ENCODE measurements at regions not wholly inside any gene's neighbourhood (a gene's known extent, or its start where the extent isn't known, plus 50 kb on each side); places are given as distances from the start of the nearest gene placed in this dataset.

DNA sequence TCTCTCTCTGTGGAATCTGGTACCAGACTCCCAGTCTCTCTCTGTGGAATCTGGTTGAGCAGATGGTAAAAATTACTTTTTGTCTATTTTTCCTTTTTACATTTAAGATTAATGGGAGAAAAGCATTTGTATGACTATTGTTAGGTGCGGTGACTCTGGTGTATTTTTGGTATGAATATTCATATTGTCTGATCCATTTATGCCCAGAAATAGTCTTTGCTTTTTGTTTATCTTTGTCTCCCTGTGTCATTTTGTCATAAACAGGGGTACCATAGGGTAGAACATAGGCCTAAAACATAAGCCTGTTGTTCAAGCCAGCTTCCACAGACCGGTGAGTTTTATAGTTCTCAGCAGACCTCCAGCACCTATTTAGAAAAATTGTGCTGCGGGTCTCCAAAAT lies 78.7 kb downstream of the ETS2 start:
- Histone ChIP-seq H3K4me3 (ENCODE audit: low read length) (no peak overlapping the region), H3K4me1 (ENCODE audit: control insufficient read depth, insufficient read depth, low read length) (no peaks in the 10 kb centered on the region), H3K36me3 (ENCODE audit: control insufficient read depth, insufficient read depth, low read length) (no peaks in the 10 kb centered on the region), H3K9me3 (ENCODE audit: control insufficient read depth, insufficient read depth, low read length) (peaks cover 10% of the 10 kb centered on the region), H3K27ac (ENCODE audit: low read length) (no peak overlapping the region), H3K27me3 (ENCODE audit: control insufficient read depth, insufficient read depth, low read length) (no peaks in the 10 kb centered on the region)
- ATAC-seq, result no peak
- 92% methylated on average over 3 of the region's 3 CpGs for WGBS (ENCODE audit: insufficient coverage)
- H3K4me3 Mint-ChIP-seq, result no peak overlapping the region
- peaks cover 29% of the 10 kb centered on the region for H3K36me3 Mint-ChIP-seq
- H3K9me3 Mint-ChIP-seq, result peaks cover 0 to 6% of the 10 kb centered on the region in 2 donors
- intact Hi-C loops (cut with micrococcal nuclease), result no loop called here
- H3K4me1 Mint-ChIP-seq, result no peaks in the 10 kb centered on the region
- H3K27me3 Mint-ChIP-seq (ENCODE audit: low read depth in 2 of 2), result peaks cover 18 to 56% of the 10 kb centered on the region in 2 donors
- no peak for DNase-seq
- TF ChIP-seq, protein P1, sequence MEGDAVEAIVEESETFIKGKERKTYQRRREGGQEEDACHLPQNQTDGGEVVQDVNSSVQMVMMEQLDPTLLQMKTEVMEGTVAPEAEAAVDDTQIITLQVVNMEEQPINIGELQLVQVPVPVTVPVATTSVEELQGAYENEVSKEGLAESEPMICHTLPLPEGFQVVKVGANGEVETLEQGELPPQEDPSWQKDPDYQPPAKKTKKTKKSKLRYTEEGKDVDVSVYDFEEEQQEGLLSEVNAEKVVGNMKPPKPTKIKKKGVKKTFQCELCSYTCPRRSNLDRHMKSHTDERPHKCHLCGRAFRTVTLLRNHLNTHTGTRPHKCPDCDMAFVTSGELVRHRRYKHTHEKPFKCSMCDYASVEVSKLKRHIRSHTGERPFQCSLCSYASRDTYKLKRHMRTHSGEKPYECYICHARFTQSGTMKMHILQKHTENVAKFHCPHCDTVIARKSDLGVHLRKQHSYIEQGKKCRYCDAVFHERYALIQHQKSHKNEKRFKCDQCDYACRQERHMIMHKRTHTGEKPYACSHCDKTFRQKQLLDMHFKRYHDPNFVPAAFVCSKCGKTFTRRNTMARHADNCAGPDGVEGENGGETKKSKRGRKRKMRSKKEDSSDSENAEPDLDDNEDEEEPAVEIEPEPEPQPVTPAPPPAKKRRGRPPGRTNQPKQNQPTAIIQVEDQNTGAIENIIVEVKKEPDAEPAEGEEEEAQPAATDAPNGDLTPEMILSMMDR (IDR thresholded peaks at IDR 0.05), result no peak
- no peak overlapping the region for H3K27ac Mint-ChIP-seq

DNA sequence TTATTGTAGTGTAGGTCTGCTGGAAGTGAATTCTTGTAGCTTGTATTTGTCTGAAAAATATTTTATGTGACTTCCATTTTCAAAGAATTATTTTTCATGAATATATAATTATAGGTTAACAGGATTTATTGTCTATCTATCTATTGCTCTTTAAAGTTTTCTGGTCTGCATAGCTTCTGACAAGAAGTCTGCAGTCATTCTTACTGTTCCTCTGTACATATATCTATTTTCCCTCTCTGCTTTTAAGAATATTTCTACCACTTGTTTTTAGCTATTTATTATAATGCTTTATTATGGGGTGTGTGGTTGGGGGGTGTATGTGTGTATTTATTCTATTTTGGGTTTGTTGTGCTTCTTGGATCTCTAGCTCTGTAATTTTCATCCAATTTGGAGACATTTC lies 77.4 kb downstream of the ETS2 start:
- intact Hi-C loops (cut with micrococcal nuclease), result no loop called here
- Histone ChIP-seq H3K9me3 (ENCODE audit: control insufficient read depth, insufficient read depth, low read length) (peaks cover 10% of the 10 kb centered on the region), H3K36me3 (ENCODE audit: control insufficient read depth, insufficient read depth, low read length) (no peaks in the 10 kb centered on the region), H3K4me1 (ENCODE audit: control insufficient read depth, insufficient read depth, low read length) (no peaks in the 10 kb centered on the region), H3K27ac (ENCODE audit: low read length) (no peak overlapping the region), H3K27me3 (ENCODE audit: control insufficient read depth, insufficient read depth, low read length) (peaks cover 2% of the 10 kb centered on the region), H3K4me3 (ENCODE audit: low read length) (no peak overlapping the region)
- Mint-ChIP-seq H3K27me3 (ENCODE audit: low read depth in 2 of 2) (peaks cover 18 to 54% of the 10 kb centered on the region in 2 donors), H3K27ac (no peak overlapping the region), H3K4me3 (no peak overlapping the region), H3K36me3 (peaks cover 29% of the 10 kb centered on the region), H3K4me1 (no peaks in the 10 kb centered on the region), H3K9me3 (peaks cover 0 to 6% of the 10 kb centered on the region in 2 donors)
- DNase-seq (no peak), ATAC-seq (no peak)
- TF ChIP-seq, protein P1 (IDR thresholded peaks at IDR 0.05), result no peak

DNA sequence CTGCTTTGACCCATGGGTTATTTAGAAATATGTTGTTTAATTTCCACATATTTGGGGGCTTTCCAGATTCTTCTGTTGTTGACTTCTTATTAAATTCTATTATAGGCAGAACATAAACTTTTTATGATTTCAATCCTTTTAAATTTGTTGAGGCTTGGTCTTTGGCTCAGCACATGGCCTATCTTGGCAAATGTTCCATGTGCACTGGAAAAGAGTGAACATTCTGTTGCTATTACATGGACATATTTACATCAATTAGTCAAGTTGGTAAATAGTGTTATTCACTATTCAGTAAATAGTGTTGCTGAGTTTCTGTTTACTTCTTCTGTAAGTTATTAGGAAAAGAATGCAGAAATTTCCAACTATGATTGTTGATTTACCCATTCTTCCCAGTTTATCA lies 75.4 kb downstream of the ETS2 start:
- Histone ChIP-seq H3K27ac (ENCODE audit: low read length) (no peak overlapping the region), H3K4me1 (ENCODE audit: control insufficient read depth, insufficient read depth, low read length) (no peaks in the 10 kb centered on the region), H3K4me3 (ENCODE audit: low read length) (no peak overlapping the region), H3K27me3 (ENCODE audit: control insufficient read depth, insufficient read depth, low read length) (peaks cover 2% of the 10 kb centered on the region), H3K9me3 (ENCODE audit: control insufficient read depth, insufficient read depth, low read length) (no peaks in the 10 kb centered on the region), H3K36me3 (ENCODE audit: control insufficient read depth, insufficient read depth, low read length) (no peaks in the 10 kb centered on the region)
- H3K4me1 Mint-ChIP-seq, result no peaks in the 10 kb centered on the region
- intact Hi-C loops (cut with micrococcal nuclease), result no loop called here
- H3K27me3 Mint-ChIP-seq (ENCODE audit: low read depth in 2 of 2), result peaks cover 16 to 40% of the 10 kb centered on the region in 2 donors
- no peak for ATAC-seq
- H3K4me3 Mint-ChIP-seq, result no peak overlapping the region
- peaks cover 19% of the 10 kb centered on the region for H3K36me3 Mint-ChIP-seq
- TF ChIP-seq, protein P1 (IDR thresholded peaks at IDR 0.05), result no peak
- DNase-seq, result no peak
- H3K27ac Mint-ChIP-seq, result no peak overlapping the region
- no peaks in the 10 kb centered on the region for H3K9me3 Mint-ChIP-seq

DNA sequence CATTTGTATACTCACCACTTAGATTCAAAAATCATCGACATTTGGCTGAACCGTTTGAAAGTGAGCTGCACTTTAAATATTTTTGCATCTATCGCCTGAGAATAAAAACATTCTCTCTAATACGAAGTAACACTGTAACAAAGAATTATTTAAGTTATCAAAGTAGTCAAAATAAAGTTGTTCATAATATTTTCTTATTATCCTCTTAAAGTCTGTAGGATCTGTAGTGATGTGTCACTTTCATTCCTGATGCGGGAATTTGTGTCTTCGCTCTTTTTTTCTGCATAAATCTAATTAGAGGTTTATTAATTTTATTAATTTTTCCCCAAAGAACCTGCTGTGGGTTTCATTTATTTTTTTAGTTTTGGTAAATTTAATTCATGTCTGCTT lies 74.8 kb downstream of the ETS2 start:
- no peaks in the 10 kb centered on the region for H3K4me1 ChIP-seq (ENCODE audit: control insufficient read depth, insufficient read depth, low read length)
- TF ChIP-seq, protein P1 (IDR thresholded peaks at IDR 0.05), result no peak
- no peak overlapping the region for H3K4me3 ChIP-seq (ENCODE audit: low read length)
- DNase-seq (no peak), ATAC-seq (no peak)
- intact Hi-C loops (cut with micrococcal nuclease), result no loop called here
- H3K9me3 Mint-ChIP-seq, result no peaks in the 10 kb centered on the region
- peaks cover 19% of the 10 kb centered on the region for H3K36me3 Mint-ChIP-seq
- WGBS (ENCODE audit: insufficient coverage), result 86% methylated on average over 2 of the region's 6 CpGs
- no peak overlapping the region for H3K4me3 Mint-ChIP-seq
- peaks cover 16 to 35% of the 10 kb centered on the region in 2 donors for H3K27me3 Mint-ChIP-seq (ENCODE audit: low read depth in 2 of 2)
- H3K27me3 ChIP-seq (ENCODE audit: control insufficient read depth, insufficient read depth, low read length), result peaks cover 2% of the 10 kb centered on the region
- no peak overlapping the region for H3K27ac ChIP-seq (ENCODE audit: low read length)
- no peak overlapping the region for H3K27ac Mint-ChIP-seq
- peaks cover 0 to 5% of the 10 kb centered on the region in 2 donors for H3K4me1 Mint-ChIP-seq
- no peaks in the 10 kb centered on the region for H3K36me3 ChIP-seq (ENCODE audit: control insufficient read depth, insufficient read depth, low read length)
- H3K9me3 ChIP-seq (ENCODE audit: control insufficient read depth, insufficient read depth, low read length), result no peaks in the 10 kb centered on the region
